HG03432 (cell line): ENCODE measurements at regions not wholly inside any gene's neighbourhood (a gene's known extent, or its start where the extent isn't known, plus 50 kb on each side); places are given as distances from the start of the nearest gene placed in this dataset.

Experiments used
- ATAC-seq: cut with Tn5 transposase; IDR thresholded peaks from one replicate; pipeline ENCODE4 v1.9.1; 2021; ENCODE audit warnings: mild to moderate bottlenecking, moderate library complexity; ENCODE audit not compliant: unreplicated experiment

DNA sequence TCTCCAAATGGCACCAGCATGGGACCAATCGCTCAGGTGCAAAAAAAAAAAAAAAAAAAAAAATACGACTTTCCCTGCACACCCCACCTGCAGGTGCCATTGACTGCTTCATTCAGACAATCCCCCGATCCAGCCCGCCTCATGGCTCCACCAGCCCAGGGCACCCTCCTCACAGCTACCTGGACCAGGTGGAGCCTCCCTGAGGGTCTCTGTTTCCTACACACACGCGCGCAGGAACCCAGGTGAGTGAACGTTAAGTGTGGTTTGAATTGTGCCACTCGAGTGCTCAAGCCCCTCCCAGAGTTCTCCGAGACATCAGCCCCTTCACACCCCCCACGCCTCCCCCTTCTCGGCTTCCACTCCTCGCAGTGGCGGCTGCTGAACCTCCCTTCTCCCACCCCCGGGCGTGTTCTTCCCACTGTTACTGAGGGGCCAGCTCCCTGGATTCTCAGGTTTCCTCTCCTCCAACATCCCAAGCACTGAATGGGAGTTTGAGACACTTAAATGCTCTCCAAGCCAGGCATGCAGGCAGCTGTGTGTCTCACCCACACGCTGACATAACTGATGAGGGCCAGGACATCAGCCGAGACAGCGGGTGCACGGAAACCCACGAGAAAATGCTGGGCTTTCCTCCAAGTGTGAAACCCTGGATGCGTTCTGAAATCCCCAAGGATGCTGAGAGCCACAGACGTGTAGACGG is 88.8 kb upstream of the SNTG2 start:
- ATAC-seq = no peak

DNA sequence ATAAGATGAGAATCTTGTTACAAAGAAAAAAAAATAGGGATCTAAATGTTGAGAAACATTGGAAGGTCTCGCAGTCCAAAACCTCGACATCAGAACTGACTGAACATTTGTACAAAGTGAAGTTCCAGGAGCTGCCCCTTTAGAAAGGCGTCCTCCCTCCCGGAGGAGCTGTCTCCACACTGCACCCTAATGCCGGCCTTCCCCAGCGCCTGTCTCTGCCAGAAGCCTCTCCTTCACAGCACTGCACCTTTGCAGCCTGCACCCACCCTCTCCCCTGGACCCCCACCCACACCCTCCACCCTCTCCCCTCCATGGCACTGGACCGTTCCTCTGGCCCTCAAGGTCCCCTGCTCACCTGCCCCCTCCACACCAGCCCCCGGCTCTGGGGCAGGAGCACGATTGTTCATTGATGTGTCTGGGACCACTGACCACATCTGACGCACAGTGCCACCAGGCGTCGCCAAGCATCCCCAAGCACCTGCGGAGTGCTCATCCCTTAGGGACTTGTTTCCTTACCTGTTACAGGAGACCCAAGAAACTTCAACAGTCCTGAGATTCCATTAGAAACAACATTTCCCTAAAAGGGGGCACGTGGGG is 90.3 kb upstream of the SNTG2 start:
- no peak for ATAC-seq

DNA sequence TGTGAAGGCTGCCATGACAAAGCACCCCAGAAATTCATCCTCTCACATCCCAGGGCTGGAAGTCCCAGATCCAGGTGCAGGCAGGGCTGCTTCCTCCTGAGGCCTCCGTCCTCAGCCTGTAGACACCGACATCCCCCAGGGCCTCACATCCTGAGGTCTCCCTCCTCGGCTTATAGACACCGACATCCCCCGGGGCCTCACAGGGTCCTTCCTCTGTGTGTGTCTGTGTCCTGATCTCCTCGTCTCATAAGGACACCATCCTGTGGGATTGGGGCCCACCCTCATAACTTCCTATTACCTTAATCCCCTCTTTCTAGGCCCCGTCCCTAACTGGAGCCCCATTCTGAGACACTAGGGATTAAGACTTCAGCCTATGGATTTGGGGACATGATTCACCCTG is 92.0 kb upstream of the SNTG2 start:
- no peak for ATAC-seq

DNA sequence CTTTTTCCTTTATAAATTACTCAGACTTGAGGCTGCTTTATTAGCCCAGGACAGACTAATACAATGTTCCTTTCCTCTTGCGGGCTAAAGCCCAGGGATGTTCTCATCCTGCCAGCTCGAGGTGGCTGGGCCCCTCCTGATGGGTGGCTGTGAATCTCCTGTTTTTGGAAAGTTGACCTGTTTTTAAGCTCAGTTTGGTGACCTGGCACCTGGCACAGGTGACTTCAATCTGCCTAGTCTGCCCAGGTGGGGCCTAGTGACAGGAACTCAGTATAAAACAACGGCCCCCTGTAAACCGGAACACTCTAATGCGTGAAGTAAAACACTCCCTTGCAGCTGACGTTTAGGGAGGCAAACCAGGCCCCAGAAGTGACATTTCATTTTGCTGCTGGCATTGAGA is 92.7 kb upstream of the SNTG2 start:
- no peak for ATAC-seq

DNA sequence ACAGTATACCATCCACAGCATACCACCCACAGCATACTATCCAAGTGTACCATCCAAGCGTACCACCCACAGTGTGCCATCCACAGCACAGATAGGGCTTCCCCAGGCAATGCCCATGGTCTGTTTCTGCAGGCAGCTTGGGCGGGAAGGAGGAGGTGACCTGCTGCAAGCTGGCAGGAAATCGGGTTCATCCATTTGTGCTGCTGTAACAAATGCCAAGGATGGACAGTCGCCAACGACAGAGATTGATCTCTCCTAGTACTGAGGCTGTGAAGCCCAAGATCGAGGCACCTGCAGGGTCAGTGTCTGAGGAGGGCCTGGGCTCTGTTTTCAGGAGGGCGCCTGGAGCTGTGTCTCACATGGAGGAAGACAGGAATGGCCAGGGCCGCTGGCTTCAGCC is 93.6 kb upstream of the SNTG2 start:
- no peak for ATAC-seq

DNA sequence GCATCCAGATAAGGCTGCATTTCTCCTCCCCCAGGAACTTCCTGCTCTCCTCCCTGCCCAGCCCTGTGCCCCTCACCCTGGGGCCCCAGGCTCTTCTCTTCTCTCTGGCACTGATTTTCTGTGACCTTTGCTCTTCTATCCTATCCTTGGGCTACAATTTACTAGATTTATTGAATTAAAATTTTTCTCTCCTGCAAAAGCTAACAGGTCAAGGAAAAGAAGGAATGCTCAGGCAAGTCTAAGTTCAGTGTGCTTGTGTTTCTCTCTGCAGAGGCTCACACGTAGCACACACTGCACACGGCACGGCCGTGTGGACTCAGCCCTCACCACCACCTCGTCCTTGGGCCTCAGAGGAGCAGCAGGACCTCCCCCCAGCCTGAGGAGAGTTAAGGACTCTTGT is 94.2 kb upstream of the SNTG2 start:
- ATAC-seq = no peak

DNA sequence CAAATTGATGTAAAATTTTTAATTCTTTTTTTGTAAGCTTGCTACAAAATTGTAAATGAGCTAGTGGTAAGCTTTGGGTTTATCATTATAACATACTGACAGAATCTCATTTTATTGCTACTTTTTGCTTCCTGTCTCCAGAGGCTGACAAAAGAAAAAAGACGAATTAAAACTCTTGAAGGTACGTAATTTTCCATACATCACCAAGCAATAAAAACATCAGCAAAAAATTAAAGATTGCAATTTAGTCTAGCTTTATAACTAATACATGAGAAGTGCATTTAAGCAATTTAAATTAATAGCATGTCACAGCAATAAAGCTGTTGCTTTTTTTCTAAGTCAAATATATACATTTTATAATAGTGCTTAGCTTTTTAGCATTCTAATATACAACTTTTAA is 94.6 kb upstream of the SNTG2 start:
- ATAC-seq = no peak

DNA sequence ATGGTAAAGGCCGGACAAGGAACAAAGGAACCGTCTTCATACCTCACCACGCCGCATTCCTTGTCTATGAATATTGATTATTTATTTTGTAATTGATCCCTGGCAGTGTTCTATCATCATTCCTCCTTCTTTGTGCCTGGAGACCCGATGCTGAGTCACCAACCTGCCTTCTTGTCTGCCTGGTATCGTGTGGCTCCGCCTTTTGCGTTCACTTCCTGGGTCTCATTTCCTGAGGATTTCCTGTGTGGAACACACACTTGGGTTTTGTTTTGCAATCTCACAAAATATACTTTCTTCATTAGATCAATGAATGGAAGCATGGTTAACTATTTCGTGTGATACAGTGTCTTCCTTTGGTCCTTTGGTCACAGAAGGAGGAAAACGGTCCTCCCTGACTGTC is 95.5 kb upstream of the SNTG2 start:
- ATAC-seq = no peak

DNA sequence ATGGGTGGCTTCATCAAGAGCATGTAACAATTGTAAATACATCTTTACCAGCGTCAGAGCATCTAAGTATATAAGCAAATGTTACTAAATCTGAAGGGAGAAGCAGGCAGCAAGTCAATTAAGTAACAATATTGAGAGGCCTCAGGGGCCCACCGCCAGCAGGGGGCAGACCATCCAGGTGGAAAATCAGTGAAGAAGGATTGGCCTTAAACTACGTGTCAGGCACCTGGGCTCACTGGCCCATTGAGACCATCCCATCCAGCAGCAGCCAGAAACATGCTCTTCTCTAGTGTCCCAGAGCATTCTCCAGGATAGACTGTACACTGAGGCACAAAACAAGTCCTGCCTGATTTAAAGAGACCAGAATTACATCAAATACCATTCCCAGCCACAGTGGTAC is 96.2 kb upstream of the SNTG2 start:
- ATAC-seq = no peak

DNA sequence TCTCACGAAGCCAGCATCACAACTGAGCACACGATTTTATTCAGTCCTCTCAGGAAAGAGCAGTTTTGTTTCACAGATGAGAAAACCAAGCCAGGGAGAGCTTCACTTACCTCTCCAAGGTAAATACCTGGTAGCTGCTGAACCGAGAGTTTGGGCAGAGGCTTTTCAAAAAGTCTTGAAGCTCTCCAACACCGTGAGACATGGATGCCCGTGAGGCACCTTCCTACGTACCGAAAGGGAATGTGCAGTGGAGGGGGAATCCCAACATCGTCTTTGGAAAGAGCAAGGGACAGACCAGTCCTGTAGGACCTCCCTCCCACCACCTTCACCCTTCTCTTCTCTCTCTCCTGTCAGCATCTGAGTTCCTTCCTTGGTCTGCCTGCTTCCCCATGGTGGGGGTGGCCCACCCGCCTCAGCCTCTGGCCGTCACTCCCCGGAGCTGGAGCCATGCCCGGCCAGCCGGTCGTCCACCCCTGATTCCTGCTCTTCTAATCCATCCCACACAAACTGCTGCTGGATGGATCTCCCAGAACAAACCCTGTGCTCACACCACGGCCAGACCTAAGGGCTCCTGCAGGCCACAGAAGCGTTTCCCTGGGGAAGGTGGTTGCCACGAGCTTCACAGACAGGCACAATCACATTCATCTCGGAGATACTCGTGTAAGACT is 97.3 kb upstream of the SNTG2 start:
- ATAC-seq = no peak

DNA sequence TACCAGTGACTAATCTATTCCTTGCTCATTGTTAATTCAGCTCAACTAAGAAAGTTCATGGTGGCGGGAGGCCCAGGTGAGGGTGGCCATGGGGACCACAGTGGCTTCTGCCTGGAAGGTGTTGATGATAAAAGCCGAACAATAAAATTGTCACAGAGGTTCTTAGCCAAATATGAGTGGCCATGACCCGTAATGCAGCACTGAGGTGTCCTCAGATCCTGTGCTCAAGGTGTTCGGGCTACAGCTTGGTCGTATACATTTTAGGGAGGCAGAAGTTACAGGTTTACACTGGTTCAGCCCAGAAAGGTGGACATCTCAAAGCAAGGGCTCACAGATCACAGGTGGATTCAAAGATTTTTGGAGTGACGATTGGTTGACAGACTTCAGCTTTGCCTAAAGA is 98.5 kb upstream of the SNTG2 start:
- no peak for ATAC-seq

DNA sequence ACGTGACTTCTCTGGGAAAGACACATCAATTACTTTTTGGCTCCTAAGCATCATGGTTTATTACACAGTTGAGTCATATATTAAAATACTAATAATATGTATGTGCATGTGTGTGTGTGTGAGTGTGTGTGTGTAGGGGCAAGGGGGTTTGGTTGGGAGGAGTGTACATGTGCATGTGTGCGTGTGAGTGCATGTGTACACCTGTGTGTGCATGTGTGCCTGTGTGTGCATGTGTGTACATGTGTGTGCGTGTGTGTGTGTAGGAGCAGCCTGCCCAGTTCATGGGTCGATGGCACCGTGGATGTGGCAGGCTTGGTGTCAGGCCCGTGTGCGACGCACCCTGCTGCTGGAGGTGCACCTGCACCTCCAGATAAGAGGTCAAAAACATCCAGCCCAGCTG is 99.0 kb upstream of the SNTG2 start:
- no peak for ATAC-seq

DNA sequence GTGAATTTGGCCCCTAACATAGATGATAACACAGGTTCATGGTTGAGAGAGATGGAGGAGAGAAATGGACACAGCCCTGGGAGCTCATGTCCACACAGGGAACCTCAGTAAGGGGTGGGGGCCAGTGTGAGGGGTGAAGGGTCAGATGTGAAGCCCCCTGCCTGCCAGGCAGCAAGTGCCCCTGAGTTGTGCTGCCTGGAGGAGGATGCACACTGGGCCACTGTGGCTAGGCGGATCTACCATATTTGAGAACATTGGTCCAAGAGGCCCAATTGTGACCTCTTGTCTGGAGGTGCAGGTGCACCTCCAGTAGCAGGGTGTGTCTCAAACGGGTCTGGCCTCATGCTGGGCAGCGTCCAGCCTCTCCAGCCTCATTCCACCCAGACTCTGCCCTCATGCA is 99.6 kb upstream of the SNTG2 start:
- ATAC-seq = no peak

DNA sequence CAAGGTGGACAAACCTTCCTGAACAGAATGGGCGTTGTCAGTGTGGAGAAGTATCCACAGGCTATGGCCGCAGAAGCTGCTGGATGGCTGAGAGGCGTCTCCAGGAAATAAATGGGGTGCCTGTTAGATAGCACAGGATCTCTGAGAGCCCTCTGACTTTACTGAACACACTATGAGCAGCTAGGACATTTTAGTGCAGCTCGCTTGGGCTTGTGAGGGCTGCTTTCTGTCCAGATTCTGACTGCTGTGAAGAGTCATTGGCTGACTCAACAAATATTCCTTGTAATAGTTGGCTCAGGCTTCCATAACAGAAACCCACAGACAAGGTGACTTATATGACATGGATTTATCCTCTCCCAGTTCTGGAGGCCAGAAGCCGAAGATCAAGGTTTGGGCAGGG is 100.2 kb upstream of the SNTG2 start:
- ATAC-seq = no peak

DNA sequence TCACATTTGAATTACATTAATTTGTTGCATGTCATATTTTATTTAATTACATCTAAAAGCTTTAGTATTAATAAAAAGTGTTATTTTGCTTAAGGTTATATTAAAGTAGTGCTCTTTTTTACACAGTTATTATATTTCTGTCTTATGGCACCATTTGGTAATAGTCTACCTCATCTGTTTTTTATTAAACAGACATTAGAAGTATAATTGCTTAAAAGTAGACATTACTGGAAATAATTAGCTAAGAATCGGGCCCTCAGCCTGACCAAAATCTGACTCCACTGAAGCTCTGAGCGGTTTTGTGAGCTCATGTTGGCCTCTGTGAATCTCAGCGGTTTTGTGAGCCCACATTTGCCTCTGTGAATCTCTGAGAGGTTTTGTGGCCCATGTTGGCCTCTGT is 102.5 kb upstream of the SNTG2 start:
- no peak for ATAC-seq

DNA sequence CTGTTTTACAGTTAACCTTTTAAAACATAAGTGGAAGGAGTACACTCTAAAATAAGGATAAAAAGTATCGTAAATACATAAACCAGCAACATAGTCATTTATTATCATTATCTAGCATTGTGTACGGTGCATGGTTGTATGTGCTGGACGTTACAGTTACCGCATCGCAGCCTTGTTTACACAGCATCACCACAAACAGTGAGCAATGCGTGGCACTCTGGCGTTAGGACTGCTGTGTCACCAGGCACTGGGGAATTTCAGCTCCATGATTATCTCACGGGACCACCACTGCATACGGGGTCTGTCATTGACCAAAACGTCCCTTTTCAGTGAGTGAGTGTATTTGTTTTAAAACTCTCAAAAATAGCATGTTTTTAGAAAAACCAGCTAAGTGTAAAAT is 103.0 kb upstream of the SNTG2 start:
- no peak for ATAC-seq

DNA sequence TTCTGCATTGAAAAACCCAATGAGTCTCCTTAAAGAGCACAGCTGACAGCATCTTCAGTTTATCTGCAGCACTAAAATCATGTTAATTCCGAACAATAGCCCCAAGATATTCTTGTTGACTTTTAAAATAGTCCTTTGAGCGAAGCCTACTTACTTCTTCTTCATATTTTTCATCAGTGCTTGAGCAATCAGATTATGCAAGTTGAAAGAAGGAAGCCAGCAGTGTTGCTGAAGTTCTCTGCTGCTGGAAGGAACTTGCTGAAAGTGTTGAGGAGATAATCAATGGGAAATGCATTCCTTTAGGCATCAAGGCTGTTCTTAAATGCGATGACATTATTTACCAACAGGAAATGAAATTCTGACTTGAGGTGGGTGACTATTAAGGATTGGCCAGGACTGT is 105.9 kb upstream of the SNTG2 start:
- no peak for ATAC-seq

DNA sequence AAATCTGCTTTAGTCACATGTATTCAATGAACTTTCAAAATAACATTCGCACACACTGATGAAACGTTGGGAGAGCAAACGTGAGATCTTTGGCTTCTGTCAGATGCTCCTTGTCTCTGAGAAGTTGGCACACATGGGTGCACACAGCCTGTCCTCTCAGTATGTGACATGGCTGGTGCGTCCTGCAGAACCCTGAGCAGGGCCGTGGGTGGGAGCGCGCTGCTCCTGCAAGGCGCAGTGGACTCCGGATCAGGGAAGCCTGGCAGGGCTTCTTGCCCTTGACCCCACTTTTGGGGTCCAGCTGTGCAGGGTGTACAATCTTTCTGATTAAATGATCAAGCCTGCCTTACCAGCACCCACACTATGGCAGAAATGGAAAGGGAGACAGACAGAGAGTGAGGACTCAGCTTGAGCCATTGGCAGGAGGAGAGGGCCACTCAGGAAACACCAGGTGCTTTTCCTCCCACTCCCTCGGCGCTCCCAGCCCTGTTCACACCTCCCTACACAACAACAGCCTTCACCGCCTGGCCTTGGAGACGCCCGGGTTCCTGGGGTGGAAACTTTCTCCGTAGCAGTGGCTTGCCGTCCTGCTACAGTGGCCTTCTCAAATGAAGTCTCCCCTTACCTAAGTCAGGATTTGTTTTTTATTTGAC is 108.4 kb upstream of the SNTG2 start:
- no peak for ATAC-seq

DNA sequence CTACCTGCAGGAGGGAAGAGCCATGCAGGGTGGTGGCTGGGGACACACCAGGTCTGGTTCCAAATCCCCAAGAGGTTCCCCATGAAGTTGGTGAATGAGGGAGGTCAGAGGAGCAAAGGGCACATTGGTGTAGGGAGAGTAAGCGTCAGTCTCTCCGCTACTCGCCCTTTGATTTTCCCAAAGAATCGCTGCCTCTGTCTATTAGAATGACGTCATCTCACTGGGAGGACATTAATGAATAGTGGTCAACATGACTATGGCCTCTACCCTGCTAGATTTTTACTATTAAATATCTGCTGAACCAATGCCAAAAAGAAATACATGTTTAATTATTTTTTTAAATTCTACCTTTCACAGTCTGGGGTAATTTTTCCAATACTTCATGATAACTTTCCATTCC is 109.6 kb upstream of the SNTG2 start:
- ATAC-seq = no peak

DNA sequence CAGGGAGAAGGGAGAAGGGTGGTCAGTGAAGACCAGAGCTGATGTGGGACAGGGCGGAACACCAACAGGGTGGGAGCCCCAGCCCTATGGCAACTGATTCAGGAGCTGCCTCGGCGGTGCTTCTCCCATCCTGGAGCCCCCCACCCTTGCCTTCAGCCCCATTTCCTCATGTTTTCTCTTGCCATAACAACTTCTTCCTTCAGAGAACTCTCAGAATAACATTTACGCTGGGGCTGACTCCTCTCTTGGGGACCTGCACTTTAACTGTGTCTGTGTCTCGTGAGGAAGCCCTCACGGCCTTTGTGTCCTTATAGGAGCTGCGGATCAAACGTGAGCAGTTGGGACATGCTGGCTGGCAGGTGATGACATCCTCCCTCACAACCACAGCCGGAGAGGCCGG is 116.4 kb upstream of the SNTG2 start:
- ATAC-seq = no peak

DNA sequence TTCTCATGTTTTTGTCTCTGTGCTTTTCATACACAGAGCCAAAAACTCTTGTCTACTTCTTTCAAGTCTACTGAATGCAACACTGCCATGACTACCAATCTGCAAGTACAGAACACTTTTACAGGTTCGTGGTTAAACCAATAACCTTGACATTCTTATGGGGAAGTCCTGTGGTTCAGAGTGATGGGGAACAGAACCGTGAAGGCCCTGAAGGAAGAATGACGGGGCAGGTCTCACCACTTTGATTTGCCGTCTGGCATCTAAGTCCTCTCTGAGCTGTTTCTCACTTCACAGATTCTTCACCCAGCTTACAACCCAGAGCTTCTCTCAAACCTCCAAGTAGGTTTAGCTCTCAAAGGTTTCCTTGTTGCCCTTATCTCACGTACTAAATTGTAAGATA is 117.5 kb upstream of the SNTG2 start:
- no peak for ATAC-seq

DNA sequence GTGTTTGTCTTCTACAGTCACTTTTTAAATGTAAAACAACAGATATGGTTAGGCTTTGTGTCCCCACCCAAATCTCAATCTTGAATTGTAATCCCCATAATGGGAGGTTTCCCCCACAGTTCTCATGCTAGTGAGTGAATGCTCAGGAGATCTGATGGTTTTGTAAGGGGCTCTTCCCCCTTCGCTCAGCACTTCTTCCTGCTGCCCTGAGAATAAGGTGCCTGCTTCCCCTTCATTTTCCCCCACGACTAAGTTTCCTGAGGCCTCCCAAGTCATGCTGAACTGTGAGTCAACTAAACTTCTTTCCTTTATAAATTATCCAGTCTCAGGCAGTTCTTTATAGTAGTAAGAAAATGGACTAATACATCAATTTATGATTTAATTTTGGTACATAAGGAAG is 118.0 kb upstream of the SNTG2 start:
- ATAC-seq = no peak
